Lower leg skin (tissue), 3 donors: ENCODE measurements at regions not wholly inside any gene's neighbourhood (a gene's known extent, or its start where the extent isn't known, plus 50 kb on each side); places are given as distances from the start of the nearest gene placed in this dataset.

ENCODE experiments used
- CTCF ChIP-seq, 3 donors: fragments of 450-650 bp; IDR thresholded peaks; one replicate each; pipeline ENCODE4 v1.5.1; 2016; ENCODE audit warnings: antibody characterized with exemption in 3 of 3, mild to moderate bottlenecking in 3 of 3, moderate library complexity in 2 of 3
- POLR2A ChIP-seq, 2 donors: fragments of 450-650 bp; IDR thresholded peaks; one replicate each; pipeline ENCODE4 v1.6.1; 2016 to 2017; ENCODE audit warnings: antibody characterized with exemption in 2 of 2, mild to moderate bottlenecking in 1 of 2, moderate library complexity in 1 of 2

DNA sequence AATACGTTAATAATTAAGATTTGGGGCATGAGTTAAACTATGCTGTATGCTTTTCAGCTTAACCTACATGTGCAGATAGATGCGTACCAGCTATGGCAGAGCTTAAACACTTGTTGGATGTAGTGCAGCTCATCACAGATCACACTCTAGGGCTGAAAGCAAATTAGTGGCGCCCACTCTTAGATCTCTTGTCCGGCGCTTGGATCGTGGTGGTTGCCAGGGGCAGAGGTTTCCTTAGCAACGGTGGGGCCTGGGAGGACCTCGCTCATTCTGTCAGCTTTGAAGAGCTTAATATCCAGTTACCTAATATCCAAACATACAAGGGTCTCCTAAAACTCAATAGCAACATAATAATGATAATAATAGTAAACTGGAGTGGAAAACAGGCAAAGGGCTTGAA lies 548.2 kb upstream of the PFKP start:
- TF ChIP-seq CTCF (IDR thresholded peaks at IDR 0.05) (no peak), POLR2A (IDR thresholded peaks at IDR 0.05) (no peak)
